KMS-11 (cell line): ENCODE measurements at regions not wholly inside any gene's neighbourhood (a gene's known extent, or its start where the extent isn't known, plus 50 kb on each side); places are given as distances from the start of the nearest gene placed in this dataset.

Experiments used
- H2AFZ ChIP-seq: fragments of 200-600 bp; sonication (generic); 2 replicates; pipeline ENCODE4 v1.6.1; 2016; ENCODE audit warnings: antibody characterized with exemption, mixed run types, low read depth
- H3K27ac ChIP-seq: fragments of 200-600 bp; sonication (generic); 2 replicates; pipeline ENCODE4 v1.6.1; 2016; ENCODE audit warnings: mild to moderate bottlenecking, mixed run types
- H3K27me3 ChIP-seq: fragments of 200-600 bp; sonication (generic); 2 replicates; pipeline ENCODE4 v1.6.1; 2017; ENCODE audit warnings: mild to moderate bottlenecking, low read depth, mixed run types, moderate library complexity; ENCODE audit not compliant: insufficient read depth
- H3K36me3 ChIP-seq: fragments of 200-600 bp; sonication (generic); 2 replicates; pipeline ENCODE4 v1.6.1; 2017; ENCODE audit warnings: mild to moderate bottlenecking, mixed run types; ENCODE audit not compliant: insufficient read depth
- H3K4me1 ChIP-seq: fragments of 200-600 bp; sonication (generic); 2 replicates; pipeline ENCODE4 v1.6.1; 2016; ENCODE audit warnings: mild to moderate bottlenecking, low read depth, mixed run types; ENCODE audit not compliant: poor library complexity, severe bottlenecking
- H3K4me2 ChIP-seq: fragments of 200-600 bp; sonication (generic); 2 replicates; pipeline ENCODE4 v1.7.0; 2016; ENCODE audit warnings: mild to moderate bottlenecking, mixed run types
- H3K4me3 ChIP-seq: fragments of 200-600 bp; sonication (generic); IDR thresholded peaks from 2 replicates; pipeline ENCODE4 v1.6.1; 2017; ENCODE audit warnings: low read depth, low read length, mixed read lengths; ENCODE audit not compliant: insufficient read depth
- H3K79me2 ChIP-seq: fragments of 200-600 bp; sonication (generic); 2 replicates; pipeline ENCODE4 v1.6.1; 2016; ENCODE audit warnings: low read depth, mixed run types; ENCODE audit not compliant: insufficient read depth
- H3K9ac ChIP-seq: fragments of 200-600 bp; sonication (generic); 2 replicates; pipeline ENCODE4 v1.6.1; 2016; ENCODE audit warnings: mild to moderate bottlenecking, mixed run types
- H4K20me1 ChIP-seq: fragments of 200-600 bp; sonication (generic); 2 replicates; pipeline ENCODE4 v1.6.1; 2016; ENCODE audit warnings: mild to moderate bottlenecking, mixed run types; ENCODE audit not compliant: insufficient read depth
- TF ChIP-seq, protein P1 (sequence below): fragments of 200-600 bp; sonication (generic); conservative IDR thresholded peaks from 2 replicates; pipeline ENCODE4 v1.6.1; 2017; ENCODE audit warnings: low read depth, mild to moderate bottlenecking, antibody characterized with exemption, low read length, moderate library complexity, mixed read lengths

DNA sequence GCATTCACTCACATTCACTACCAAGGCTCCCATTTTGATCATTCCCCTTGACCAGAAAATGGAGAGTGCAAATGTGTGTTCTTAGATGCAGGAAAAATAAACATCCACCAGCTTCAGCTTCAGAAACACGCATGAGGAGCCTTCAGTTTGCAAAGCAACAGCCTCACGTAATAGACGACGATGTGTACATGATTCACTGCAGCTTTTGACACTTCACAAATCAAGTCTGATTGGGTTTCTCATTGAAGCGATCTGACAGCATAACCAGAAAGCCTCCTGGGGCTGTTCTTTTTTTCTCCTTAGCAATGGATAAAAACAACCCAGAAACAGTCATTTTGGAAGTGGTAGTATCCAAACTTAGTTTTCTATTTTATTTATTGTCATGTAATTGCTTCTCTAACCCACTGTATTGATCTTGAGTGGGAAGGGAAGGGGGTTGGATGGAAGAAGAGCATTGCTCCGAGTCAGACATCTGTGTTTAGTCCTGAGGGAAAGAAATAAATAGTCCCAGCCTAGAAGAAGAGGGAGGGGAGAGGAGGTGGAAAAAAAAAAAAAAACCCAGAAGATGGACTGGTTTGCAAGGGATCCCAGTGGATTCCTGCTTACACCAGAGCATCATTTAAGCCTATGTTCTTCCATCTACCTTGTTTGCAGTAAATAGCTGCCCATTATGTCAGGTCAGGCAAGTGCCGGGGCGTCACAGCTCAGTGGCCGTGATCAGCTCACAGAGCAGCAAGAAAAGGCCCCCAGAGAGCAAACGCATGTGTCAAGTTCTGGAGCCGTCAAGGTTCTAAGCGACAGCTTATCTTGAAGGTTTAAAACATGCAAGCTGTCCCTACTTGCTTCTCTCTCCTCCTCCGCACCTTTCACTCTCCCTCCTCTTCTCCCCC lies 190.2 kb upstream of the SNX2 start:
- no peak overlapping the region for H3K4me3 ChIP-seq
- no peaks in the 10 kb centered on the region for H3K27me3 ChIP-seq
- no peak overlapping the region for H3K27ac ChIP-seq
- no peak overlapping the region for H2AFZ ChIP-seq
- H3K36me3 ChIP-seq, result no peaks in the 10 kb centered on the region
- H3K4me1 ChIP-seq, result no peaks in the 10 kb centered on the region
- H3K9ac ChIP-seq, result no peak overlapping the region
- TF ChIP-seq, protein P1, sequence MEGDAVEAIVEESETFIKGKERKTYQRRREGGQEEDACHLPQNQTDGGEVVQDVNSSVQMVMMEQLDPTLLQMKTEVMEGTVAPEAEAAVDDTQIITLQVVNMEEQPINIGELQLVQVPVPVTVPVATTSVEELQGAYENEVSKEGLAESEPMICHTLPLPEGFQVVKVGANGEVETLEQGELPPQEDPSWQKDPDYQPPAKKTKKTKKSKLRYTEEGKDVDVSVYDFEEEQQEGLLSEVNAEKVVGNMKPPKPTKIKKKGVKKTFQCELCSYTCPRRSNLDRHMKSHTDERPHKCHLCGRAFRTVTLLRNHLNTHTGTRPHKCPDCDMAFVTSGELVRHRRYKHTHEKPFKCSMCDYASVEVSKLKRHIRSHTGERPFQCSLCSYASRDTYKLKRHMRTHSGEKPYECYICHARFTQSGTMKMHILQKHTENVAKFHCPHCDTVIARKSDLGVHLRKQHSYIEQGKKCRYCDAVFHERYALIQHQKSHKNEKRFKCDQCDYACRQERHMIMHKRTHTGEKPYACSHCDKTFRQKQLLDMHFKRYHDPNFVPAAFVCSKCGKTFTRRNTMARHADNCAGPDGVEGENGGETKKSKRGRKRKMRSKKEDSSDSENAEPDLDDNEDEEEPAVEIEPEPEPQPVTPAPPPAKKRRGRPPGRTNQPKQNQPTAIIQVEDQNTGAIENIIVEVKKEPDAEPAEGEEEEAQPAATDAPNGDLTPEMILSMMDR, result no peak
- H3K79me2 ChIP-seq, result no peaks in the 10 kb centered on the region
- no peak overlapping the region for H3K4me2 ChIP-seq
- H4K20me1 ChIP-seq, result no peaks in the 10 kb centered on the region

DNA sequence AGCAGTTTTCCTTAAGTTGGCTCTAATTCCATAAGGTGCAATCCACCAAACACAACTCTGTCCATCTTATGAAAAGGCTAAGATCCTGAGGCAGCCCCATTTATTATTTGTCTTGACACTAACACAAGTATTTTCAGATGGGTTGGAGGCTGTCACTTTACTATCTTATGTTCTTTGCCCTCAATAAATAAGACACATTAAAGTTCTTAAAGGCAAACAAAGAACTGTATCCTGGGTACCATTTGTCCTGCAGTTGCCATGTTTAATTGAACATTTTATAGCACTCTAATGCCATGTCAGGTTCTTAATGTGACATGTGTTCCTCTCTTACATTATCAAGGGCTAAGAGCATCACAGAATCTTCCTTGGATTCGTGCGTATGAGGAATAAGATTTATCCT lies 189.5 kb upstream of the SNX2 start:
- Histone ChIP-seq H3K4me1 (no peaks in the 10 kb centered on the region), H2AFZ (no peak overlapping the region), H3K4me2 (no peak overlapping the region), H3K27ac (no peak overlapping the region), H3K9ac (no peak overlapping the region), H3K4me3 (no peak overlapping the region), H4K20me1 (no peaks in the 10 kb centered on the region), H3K79me2 (no peaks in the 10 kb centered on the region), H3K27me3 (no peaks in the 10 kb centered on the region), H3K36me3 (no peaks in the 10 kb centered on the region)
- TF ChIP-seq, protein P1, result no peak

DNA sequence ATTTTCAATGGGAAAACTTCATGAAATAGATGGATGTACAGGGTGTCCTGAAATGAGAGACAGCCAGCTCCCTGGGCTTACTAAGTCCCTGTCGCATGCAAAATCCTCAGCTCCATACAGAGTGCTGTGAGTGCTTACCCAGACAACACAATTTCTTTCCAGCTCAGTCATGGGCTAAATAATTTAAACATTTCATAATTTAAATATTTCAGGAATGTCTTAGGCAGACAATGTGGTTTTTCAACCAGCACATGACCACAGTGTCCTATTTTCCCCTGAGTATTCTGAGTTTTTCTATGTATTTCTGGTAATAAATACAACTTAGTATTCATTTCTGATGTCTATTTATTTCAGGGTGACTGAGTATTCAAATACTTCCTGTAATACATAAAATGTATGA lies 188.5 kb upstream of the SNX2 start:
- Histone ChIP-seq H3K27me3 (no peaks in the 10 kb centered on the region), H4K20me1 (no peaks in the 10 kb centered on the region), H2AFZ (no peak overlapping the region), H3K4me1 (no peaks in the 10 kb centered on the region), H3K27ac (no peak overlapping the region), H3K4me3 (no peak overlapping the region), H3K4me2 (no peak overlapping the region), H3K79me2 (no peaks in the 10 kb centered on the region), H3K36me3 (no peaks in the 10 kb centered on the region), H3K9ac (no peak overlapping the region)
- TF ChIP-seq, protein P1, result no peak

DNA sequence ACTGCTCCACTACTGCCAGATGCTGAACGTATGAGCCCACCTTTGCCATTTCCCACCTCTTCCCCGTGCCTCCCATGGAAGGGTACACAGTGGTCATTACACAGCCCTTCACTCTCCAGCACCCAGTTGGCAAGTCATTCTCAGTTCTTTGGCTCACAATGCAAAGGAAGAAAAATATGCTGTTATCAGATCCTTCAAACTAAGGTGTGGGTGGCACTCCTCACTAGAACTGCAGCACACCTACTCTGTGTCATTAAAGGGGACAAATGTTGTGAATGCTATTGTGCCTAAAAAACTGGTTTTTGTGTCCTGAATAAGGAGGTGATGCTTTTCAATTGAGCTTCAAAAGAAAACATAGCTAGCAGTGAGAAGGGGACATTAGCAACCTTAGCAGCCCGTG lies 183.1 kb upstream of the SNX2 start:
- H3K36me3 ChIP-seq, result no peaks in the 10 kb centered on the region
- no peak overlapping the region for H3K9ac ChIP-seq
- no peak overlapping the region for H3K4me3 ChIP-seq
- H4K20me1 ChIP-seq, result no peaks in the 10 kb centered on the region
- no peaks in the 10 kb centered on the region for H3K4me1 ChIP-seq
- H3K79me2 ChIP-seq, result no peaks in the 10 kb centered on the region
- no peak overlapping the region for H3K27ac ChIP-seq
- TF ChIP-seq, protein P1, result no peak
- H3K4me2 ChIP-seq, result no peak overlapping the region
- H3K27me3 ChIP-seq, result no peaks in the 10 kb centered on the region
- H2AFZ ChIP-seq, result no peak overlapping the region
